DMS 273 (cell line): ENCODE measurements at regions not wholly inside any gene's neighbourhood (a gene's known extent, or its start where the extent isn't known, plus 50 kb on each side); places are given as distances from the start of the nearest gene placed in this dataset.
A peak's percentile ranks its signal among the peaks of the same experiment; 100 is the strongest.
"Not testable (repeated sequence)": the region's sequence is repeated elsewhere in the genome, so short reads cannot be mapped to it uniquely, and the experiment has no call there.

Source experiments
- DNase-seq: peaks from one replicate; lab custom pipeline; 2025; ENCODE audit not compliant: unreplicated experiment; lab: John Stamatoyannopoulos, UW

GRCh38 chr2:42978887-42979415 lies 186.6 kb upstream of the HAAO start:
- no peak for DNase-seq

- no peak for DNase-seq
Measured at GRCh38 chr2:42978175-42978886, 185.9 kb upstream of the HAAO start.

- no peak for DNase-seq
Measured at GRCh38 chr2:42977270-42978174, 185.1 kb upstream of the HAAO start.

DNA sequence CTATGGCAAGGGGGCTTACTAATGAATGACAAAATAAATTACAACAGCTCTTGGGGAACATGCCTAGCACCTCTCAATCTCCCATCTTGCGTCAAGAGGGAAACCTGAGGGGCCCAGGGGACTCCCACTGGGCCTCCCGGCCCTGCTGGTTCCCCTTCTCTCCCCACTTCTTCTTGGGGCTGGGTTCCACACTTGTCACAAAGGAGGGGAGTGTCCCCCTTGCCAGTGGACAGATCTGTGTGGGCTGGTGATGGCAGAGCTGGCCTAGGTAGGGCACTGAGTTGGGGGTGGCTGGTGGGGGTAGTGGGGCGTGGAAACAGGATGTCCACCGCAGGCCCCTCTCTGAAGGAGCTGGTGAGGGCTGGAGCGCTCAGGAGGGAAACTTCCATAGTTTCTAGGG lies 184.0 kb upstream of the HAAO start:
- DNase-seq = no peak

- peak; percentile 59 for DNase-seq
Measured at GRCh38 chr2:42974721-42975717, 182.6 kb upstream of the HAAO start.

GRCh38 chr2:42974169-42974720 lies 181.9 kb upstream of the HAAO start:
- no peak for DNase-seq

DNA sequence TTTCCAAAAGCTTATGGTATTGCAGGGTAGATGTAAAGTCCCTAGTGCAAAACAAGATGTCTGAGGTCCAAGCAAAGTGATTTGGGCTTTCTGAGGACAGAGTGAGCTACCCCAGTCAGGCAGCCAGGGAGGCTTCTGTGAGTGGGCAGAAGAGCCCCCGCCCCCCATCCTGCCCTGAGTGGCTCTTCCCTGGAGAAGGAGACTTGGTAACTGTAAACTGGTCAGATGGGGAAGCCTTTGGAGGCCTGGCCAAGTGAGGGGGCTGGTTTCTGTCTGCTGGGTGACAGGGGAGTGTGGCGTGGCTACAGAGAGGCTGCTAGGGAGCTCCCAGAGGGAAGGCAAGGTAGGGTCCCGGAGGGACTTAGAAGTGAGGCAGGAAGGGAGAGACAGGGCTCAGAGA lies 181.3 kb upstream of the HAAO start:
- DNase-seq = no peak

DNA sequence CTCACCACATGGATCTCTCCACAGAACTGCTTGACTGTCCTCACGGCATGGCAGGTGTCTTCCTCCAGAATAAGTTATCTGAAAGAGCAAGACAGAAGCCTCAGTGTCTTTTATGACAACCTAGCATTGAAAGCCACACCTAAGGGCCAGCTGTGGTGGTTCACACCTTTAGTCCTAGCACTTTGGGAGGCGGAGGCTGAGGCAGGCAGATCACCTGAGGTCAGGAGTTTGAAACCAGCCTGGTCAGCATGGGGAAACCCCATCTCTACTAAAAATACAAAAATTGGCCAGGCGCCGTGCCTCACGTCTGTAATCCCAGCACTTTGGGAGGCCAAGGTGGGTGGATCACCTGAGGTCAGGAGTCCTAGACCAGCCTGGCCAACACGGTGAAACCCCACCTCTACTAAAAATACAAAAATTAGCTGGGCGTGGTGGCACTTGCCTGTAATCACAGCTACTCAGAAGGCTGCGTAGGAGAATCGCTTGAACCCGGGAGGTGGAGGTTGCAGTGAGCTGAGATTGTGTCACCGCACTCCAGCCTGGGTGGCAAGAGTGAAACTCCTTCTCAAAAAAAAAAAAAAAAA lies 180.6 kb upstream of the HAAO start:
- not testable (repeated sequence) for DNase-seq

DNA sequence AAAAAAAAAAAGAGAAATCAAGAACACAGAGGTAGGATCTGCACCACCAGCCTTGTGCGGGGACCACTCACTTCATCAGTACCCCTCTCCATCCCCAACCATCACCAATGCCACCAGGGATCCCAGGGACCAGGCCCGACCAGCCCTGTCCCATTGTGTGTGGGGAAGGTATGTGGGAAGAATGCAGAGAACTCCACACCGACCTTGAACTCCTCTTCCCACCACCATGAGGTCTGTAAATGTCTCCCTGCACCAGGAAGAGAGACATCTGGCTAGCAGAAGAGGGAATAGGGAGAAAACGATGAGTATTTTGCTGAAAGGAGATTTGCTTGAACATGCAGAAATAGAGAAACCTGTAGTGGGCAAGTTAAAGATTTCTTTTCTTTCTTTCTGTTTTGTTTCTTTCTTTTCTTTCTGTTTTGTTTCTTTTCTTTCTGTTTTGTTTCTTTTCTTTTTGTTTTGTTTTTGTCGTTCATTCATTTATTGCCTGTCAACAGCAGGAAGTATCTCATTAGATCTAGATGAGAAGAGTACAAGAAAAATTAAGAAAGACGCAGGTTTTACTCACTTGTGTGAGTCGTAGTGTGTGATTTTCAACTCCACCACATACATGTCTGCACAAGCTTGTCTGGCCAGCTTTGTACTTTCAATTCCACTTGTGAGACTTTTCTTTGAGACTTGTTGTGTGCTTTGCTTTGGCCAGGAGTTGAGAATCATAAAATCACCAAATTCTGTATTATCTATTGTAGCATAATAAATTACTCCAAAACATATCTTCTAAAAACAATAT lies 179.8 kb upstream of the HAAO start:
- no peak for DNase-seq

DNA sequence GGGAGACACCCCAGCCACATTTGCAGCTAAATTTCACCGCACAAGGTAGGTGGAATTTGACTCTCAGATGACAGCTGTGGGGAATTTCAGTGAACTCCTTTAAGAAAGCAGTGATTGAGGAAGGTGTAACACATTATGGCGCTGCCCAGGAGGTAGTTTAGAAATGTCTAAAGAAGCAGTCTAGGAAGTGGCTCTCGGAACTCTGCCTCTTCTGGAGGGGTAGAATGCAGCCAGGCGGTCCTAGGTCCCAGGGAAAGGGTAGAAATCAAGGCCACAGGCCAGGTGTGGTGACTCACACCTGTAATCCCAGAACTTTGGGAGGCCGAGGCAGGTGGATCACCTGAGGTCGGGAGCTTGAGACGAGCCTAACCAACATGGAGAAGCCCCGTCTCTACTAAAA lies 179.0 kb upstream of the HAAO start:
- no peak for DNase-seq

- no peak for DNase-seq
Measured at GRCh38 chr2:42970151-42970550, 177.8 kb upstream of the HAAO start.

DNA sequence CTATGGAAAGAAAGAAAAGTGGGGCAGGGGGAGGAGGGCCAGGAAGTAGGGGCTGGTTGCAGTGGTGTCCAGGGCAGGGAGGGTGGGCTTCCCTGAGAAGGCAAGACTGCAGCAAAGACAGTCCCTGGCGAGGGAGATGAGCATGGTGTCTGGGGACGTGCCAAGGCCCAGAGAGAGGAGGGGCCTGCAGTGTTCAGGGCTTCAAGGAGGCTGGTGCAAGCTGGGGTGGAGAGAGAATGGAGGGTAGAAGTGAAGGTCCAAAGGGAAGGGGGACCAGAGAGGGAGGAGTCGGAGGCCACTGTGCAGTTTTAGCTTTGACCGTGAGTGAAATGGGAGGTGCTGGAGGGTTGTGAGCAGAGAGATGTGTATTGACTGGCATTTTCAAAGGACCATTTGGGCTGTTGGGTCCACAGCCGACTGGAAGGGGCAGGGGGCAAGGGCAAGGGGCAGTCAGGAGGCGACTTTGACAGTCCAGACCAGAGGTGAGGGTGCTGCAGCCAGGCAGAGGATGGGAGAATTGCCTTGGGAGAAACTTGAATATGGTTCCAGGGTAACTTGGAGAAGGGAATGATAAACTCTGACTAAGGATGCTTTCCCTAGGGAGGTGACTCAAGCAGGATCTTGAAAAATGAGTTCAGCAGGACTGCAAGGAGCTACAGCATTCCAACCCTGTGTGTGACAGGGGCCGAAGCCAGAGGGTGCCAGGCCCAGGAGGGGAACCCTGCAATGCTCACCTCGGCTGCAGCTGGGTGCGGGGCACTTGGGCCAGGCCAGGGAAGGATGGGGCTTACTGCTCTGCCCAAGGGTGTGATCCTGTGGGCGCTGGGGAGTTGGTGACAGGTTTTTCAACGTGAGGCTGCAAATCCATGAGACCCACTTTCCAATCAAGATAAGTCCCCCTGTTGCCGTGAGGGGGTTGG lies 177.1 kb upstream of the HAAO start:
- no peak for DNase-seq

DNA sequence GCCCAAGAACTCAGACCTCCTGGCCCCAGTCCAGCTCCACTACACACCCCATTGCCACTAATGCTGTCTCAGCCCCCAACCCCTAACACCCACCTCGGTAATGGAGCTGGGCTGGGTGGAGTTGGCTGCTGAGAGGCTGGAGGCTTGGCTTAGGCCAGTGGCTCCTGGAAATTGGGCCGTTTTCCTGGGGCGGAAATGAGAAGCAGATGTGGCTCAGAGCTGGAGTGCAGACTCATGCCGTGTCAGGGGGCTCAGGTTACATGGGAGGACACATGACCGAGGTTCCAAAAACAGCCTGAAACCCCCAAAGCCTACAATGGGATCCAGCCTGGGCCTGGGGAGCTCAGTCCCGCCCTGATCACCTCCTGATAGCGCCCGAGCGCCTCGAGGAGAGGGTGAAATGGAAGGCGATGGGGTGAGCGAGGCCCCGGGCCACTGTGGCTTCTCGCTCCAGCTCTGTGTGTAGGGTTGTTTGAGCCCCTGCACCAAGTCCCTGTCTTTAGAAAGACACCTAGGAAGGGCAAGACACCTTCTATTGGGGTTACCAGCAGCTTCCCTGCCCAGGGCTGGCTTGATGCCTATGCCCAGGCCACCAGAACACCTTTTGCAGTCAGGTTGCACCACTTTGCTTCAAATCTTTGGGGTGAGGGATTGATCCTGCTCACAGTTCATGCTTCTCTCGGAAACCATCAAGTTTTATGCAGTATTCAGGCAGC lies 175.7 kb upstream of the HAAO start:
- DNase-seq = peak; percentile 72

- no peak for DNase-seq
Measured at GRCh38 chr2:42965910-42966309, 173.5 kb upstream of the HAAO start.

DNA sequence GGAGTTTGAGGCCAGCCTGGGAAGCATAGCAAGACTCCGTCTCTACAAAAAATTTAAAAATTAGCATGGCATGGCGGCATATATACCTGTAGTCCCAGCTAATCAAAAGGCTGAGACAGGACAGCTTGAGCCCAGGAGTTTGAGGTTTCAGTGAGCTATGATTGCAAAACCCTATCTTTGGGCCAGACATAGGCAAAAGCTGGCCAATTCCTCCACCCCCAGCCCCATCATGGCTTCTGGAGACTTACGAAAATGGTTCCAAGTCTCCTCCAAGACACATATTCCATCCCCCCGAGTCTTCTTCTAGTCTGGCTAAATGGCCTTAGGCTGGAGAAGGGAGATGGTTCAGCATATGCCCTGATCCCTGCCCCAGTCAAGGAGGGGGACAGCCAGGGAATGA lies 172.8 kb upstream of the HAAO start:
- no peak for DNase-seq

GRCh38 chr2:42964439-42965083 lies 172.2 kb upstream of the HAAO start:
- peak; percentile 25 for DNase-seq

- no peak for DNase-seq
Measured at GRCh38 chr2:42963452-42964068, 171.2 kb upstream of the HAAO start.
